GM19023 (cell line): ENCODE measurements at regions not wholly inside any gene's neighbourhood (a gene's known extent, or its start where the extent isn't known, plus 50 kb on each side); places are given as distances from the start of the nearest gene placed in this dataset.

Experiments
- ATAC-seq: cut with Tn5 transposase; IDR thresholded peaks from one replicate; pipeline ENCODE4 v1.9.1; 2021; ENCODE audit warnings: mild to moderate bottlenecking, moderate library complexity; ENCODE audit not compliant: unreplicated experiment

GRCh38 chr17:77894126-77894956, 64.2 kb upstream of the TNRC6C start:
- ATAC-seq: no peak

GRCh38 chr17:77897741-77898301, 60.7 kb upstream of the TNRC6C start:
- no peak for ATAC-seq

- ATAC-seq: no peak
These were observed 59.7 kb upstream of the TNRC6C start for GRCh38 chr17:77898521-77899434.

- no peak for ATAC-seq
These were observed 59.0 kb upstream of the TNRC6C start for GRCh38 chr17:77899498-77899897.

GRCh38 chr17:77901481-77901880, 57.0 kb upstream of the TNRC6C start:
- no peak for ATAC-seq

GRCh38 chr17:77905266-77905665, 53.2 kb upstream of the TNRC6C start:
- ATAC-seq: no peak

GRCh38 chr17:77905766-77906165, 52.7 kb upstream of the TNRC6C start:
- no peak for ATAC-seq

- ATAC-seq: no peak
These were observed 52.1 kb upstream of the TNRC6C start for GRCh38 chr17:77906377-77906871.

- ATAC-seq: no peak
These were observed 50.7 kb upstream of the TNRC6C start for GRCh38 chr17:77907497-77908461.

GRCh38 chr17:77908501-77908900, 50.0 kb upstream of the TNRC6C start:
- no peak for ATAC-seq
